ENCODE measurements at regions not wholly inside any gene's neighbourhood (a gene's known extent, or its start where the extent isn't known, plus 50 kb on each side); places are given as distances from the start of the nearest gene placed in this dataset.

- DNase-seq (no peak), ATAC-seq (no peak)
- Histone ChIP-seq H3K27me3 (ENCODE audit: control insufficient read depth, insufficient read depth, low read length) (no peaks in the 10 kb centered on the region), H3K36me3 (ENCODE audit: control insufficient read depth, insufficient read depth, low read length) (no peaks in the 10 kb centered on the region), H3K4me3 (ENCODE audit: low read length) (no peak overlapping the region), H3K9me3 (ENCODE audit: control insufficient read depth, insufficient read depth, low read length) (peaks cover 3% of the 10 kb centered on the region), H3K4me1 (ENCODE audit: control insufficient read depth, insufficient read depth, low read length) (no peaks in the 10 kb centered on the region), H3K27ac (ENCODE audit: low read length) (no peak overlapping the region)
- Mint-ChIP-seq H3K27me3 (ENCODE audit: low read depth in 2 of 2) (no peaks in the 10 kb centered on the region), H3K27ac (no peak overlapping the region), H3K4me3 (no peak overlapping the region), H3K36me3 (peaks cover 9% of the 10 kb centered on the region), H3K9me3 (peaks cover 8 to 16% of the 10 kb centered on the region in 2 donors), H3K4me1 (no peaks in the 10 kb centered on the region)
- TF ChIP-seq CTCF (IDR thresholded peaks at IDR 0.05) = no peak
- WGBS (ENCODE audit: insufficient coverage) = 77% methylated on average over 4 of the region's 4 CpGs
- intact Hi-C loops (cut with micrococcal nuclease) = no loop called here
Measured at GRCh38 chr9:26158631-26159150, 480.4 kb upstream of the TUSC1 start.

GRCh38 chr9:26157411-26157810 is 479.2 kb upstream of the TUSC1 start:
- no peaks in the 10 kb centered on the region for H3K27me3 ChIP-seq (ENCODE audit: control insufficient read depth, insufficient read depth, low read length)
- intact Hi-C loops (cut with micrococcal nuclease) = no loop called here
- whole genome bisulfite sequencing (ENCODE audit: insufficient coverage) = 77% methylated on average over 5 of the region's 5 CpGs
- no peak for TF ChIP-seq CTCF (IDR thresholded peaks at IDR 0.05)
- no peaks in the 10 kb centered on the region for H3K4me1 ChIP-seq (ENCODE audit: control insufficient read depth, insufficient read depth, low read length)
- H3K36me3 Mint-ChIP-seq = peaks cover 17% of the 10 kb centered on the region
- H3K4me3 ChIP-seq (ENCODE audit: low read length) = no peak overlapping the region
- ATAC-seq = no peak
- H3K4me3 Mint-ChIP-seq = no peak overlapping the region
- H3K4me1 Mint-ChIP-seq = no peaks in the 10 kb centered on the region
- no peak overlapping the region for H3K27ac Mint-ChIP-seq
- H3K36me3 ChIP-seq (ENCODE audit: control insufficient read depth, insufficient read depth, low read length) = no peaks in the 10 kb centered on the region
- H3K27me3 Mint-ChIP-seq (ENCODE audit: low read depth in 2 of 2) = no peaks in the 10 kb centered on the region
- DNase-seq = no peak
- H3K9me3 ChIP-seq (ENCODE audit: control insufficient read depth, insufficient read depth, low read length) = peaks cover 3% of the 10 kb centered on the region
- no peak overlapping the region for H3K27ac ChIP-seq (ENCODE audit: low read length)
- H3K9me3 Mint-ChIP-seq = peaks cover 14 to 19% of the 10 kb centered on the region in 2 donors

GRCh38 chr9:26152350-26152749 is 474.1 kb upstream of the TUSC1 start:
- no peak for TF ChIP-seq CTCF (IDR thresholded peaks at IDR 0.05)
- peaks cover 12% of the 10 kb centered on the region for H3K36me3 Mint-ChIP-seq
- no peak overlapping the region for H3K27ac Mint-ChIP-seq
- Histone ChIP-seq H3K27me3 (ENCODE audit: control insufficient read depth, insufficient read depth, low read length) (no peaks in the 10 kb centered on the region), H3K9me3 (ENCODE audit: control insufficient read depth, insufficient read depth, low read length) (no peaks in the 10 kb centered on the region), H3K4me3 (ENCODE audit: low read length) (no peak overlapping the region), H3K4me1 (ENCODE audit: control insufficient read depth, insufficient read depth, low read length) (no peaks in the 10 kb centered on the region), H3K36me3 (ENCODE audit: control insufficient read depth, insufficient read depth, low read length) (no peaks in the 10 kb centered on the region), H3K27ac (ENCODE audit: low read length) (no peak overlapping the region)
- H3K4me1 Mint-ChIP-seq = no peaks in the 10 kb centered on the region
- ATAC-seq (no peak), DNase-seq (no peak)
- H3K27me3 Mint-ChIP-seq (ENCODE audit: low read depth in 2 of 2) = no peaks in the 10 kb centered on the region
- H3K4me3 Mint-ChIP-seq = no peak overlapping the region
- WGBS (ENCODE audit: insufficient coverage) = 100% methylated on average over 1 of the region's 2 CpGs
- H3K9me3 Mint-ChIP-seq = peaks cover 14 to 15% of the 10 kb centered on the region in 2 donors
- intact Hi-C loops (cut with micrococcal nuclease) = no loop called here

- Mint-ChIP-seq H3K9me3 (peaks cover 11 to 13% of the 10 kb centered on the region in 2 donors), H3K27ac (no peak overlapping the region)
- ATAC-seq = no peak
Measured at GRCh38 chr9:26148128-26148527, 469.9 kb upstream of the TUSC1 start.

More at GRCh38 chr9:26148128-26148527, 469.9 kb upstream of the TUSC1 start:
- no CpG with 5 or more reads among the region's 2 CpGs for WGBS (ENCODE audit: insufficient coverage)
- Histone ChIP-seq H3K9me3 (ENCODE audit: control insufficient read depth, insufficient read depth, low read length) (peaks cover 8% of the 10 kb centered on the region), H3K4me1 (ENCODE audit: control insufficient read depth, insufficient read depth, low read length) (no peaks in the 10 kb centered on the region), H3K27ac (ENCODE audit: low read length) (no peak overlapping the region), H3K36me3 (ENCODE audit: control insufficient read depth, insufficient read depth, low read length) (no peaks in the 10 kb centered on the region), H3K27me3 (ENCODE audit: control insufficient read depth, insufficient read depth, low read length) (no peaks in the 10 kb centered on the region), H3K4me3 (ENCODE audit: low read length) (no peak overlapping the region)
- no peak for TF ChIP-seq CTCF (IDR thresholded peaks at IDR 0.05)
- Mint-ChIP-seq H3K27me3 (ENCODE audit: low read depth in 2 of 2) (no peaks in the 10 kb centered on the region), H3K36me3 (peaks cover 10% of the 10 kb centered on the region), H3K4me3 (no peak overlapping the region), H3K4me1 (no peaks in the 10 kb centered on the region)
- no peak for DNase-seq
- intact Hi-C loops (cut with micrococcal nuclease) = no loop called here

Data from natural killer cell (primary cell).